NCI-H1092 treated with DMSO at 0.1 percent for 48 hours (cell line): ENCODE measurements at regions not wholly inside any gene's neighbourhood (a gene's known extent, or its start where the extent isn't known, plus 50 kb on each side); places are given as distances from the start of the nearest gene placed in this dataset.

Experiments
- DNase-seq: peaks from one replicate; lab custom pipeline; 2025; lab: John Stamatoyannopoulos, UW

DNA sequence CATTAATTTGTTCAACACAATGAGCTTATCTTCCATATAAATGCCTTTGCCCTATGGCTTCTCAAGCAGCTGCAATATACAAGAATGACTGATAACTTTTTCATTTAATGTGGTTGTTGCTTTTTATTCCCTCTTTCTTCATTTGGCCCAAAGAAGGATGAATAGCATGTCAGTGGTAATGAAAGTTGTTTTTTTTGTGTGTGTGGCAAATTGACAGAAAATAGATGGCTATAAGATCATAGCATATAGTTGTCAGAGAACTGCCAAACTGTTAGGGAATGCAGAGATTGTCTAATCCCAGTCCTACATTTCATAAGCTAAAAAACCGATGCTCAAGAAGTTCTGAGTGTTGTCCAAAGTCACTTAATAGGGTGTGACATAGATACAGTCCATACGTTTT is 244.3 kb downstream of the ACTR3 start:
- DNase-seq: no peak

DNA sequence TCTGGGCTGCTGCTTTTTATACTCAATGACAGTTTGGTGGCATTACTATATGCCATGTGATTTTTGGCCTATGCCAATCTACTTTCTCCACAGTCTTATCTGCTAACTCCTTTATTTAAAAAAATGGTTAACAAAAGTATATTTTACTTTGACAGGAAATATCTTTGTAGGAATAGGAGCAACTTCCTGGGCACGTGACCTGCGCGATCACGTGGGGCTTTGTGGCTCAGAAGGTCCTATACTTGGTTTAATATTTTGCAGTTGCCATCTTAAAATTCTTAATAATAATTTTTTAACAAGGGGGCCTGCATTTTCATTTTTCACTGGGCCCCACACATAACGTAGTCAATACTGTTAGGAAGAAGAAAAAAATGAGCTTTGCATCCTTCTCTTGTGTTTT is 249.7 kb downstream of the ACTR3 start:
- DNase-seq: no peak

GRCh38 chr2:114156366-114157056 is 266.6 kb downstream of the ACTR3 start:
- DNase-seq: no peak

DNA sequence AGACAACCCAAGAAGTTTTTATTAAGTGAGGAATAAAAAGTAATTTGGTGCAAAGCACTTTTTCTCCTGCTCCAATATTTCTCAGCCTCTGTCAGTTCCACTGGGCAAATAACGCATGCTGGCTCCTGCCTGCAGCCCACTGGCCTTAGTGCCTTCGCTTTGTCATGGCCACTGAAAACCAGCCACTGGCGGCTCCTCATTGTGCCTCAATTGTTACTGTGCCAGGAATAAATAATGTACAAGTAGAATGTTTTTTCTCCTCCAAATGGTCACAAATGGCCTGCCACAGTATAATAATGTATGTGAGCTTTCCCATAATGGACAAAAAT is 267.1 kb downstream of the ACTR3 start:
- no peak for DNase-seq

DNA sequence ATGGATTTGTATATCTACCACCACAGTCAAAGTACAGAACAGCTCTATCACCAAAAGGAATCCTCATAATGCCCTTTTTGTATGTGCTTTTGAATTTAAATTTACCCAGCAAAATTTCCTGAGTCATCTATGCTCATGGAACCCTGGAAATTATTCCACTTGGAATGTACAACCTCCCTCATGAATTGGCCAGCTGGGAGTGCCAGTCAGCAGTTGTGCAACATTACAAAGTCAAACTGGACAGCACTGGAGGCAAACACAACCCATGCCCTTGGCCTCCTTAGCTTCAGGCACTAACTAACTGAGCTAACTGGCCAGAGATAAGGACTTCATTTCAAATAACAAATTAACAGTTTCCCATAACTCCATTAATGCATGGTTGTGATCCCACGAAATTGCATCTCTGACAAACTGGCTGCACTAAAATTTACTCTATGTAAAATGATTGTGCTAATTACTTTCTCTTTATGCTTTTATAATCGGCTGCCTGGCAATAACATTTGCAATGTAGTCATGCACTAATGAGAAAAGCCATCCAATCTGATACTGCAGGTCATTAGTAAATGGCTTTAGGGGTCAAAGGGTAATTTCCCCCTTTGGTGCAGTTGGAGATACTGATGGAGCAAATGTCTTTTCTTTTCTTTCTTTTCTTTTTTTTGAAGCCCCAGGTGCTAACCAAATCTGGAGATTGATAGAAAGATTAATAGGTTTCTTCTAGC is 270.5 kb downstream of the ACTR3 start:
- no peak for DNase-seq

GRCh38 chr2:114161371-114161770 is 271.5 kb downstream of the ACTR3 start:
- no peak for DNase-seq

GRCh38 chr2:114167799-114168198 is 274.6 kb upstream of the DPP10 start:
- DNase-seq: no peak

DNA sequence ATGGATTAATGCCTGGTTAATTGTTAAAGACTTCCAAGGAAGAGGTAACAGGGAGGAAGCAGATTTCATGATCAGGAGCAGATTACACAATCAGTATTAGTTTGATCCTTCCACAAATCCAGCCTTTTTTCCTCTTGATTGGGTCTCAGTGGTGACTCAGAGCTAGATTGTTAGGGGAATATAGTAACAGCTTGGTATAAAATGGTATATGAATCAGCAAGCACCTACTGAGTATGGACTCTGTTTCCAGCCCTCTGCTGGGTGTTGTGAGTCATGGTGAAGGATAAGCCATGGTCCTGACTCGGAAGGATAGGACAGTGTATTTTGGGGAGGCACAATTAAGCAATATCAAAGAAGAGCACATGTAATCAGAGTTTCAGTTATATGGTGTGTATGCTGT is 272.4 kb upstream of the DPP10 start:
- no peak for DNase-seq

DNA sequence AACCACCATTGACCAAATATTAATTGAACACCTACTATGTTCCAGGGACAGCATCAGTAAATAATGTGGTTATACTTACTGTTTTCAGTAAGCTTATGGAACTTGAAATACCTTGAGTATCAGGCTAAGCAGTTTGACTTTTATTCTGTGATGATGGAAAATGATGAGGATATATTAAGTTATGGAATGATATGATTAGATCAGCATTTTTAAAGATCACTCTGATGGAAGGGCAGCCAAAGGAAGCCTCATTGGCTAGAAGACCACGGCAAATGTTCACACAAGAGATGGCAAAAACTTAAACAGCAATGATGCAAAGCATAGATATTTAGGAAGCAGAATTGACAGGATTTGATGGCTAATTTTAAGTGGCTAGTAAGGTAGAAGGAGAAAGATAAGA is 266.9 kb upstream of the DPP10 start:
- DNase-seq: no peak

DNA sequence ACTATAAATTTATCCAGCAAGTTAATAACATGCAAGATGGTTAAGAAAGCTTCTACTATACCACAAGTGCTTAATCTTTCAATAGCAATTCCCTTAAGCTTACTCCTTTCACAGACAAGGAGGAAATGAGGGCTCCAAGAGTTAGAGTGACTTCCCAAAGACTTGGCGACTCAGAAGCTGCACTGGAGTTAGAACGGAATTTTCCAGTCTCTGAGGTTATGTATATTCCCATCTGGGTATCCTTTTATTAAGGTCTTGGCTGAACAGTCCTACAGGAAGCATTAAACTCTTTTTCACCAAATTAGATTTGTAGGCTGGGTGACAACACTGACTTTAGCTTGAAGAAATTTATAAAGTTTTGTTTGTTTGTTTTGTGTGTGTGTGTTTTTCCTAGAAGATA is 256.9 kb upstream of the DPP10 start:
- no peak for DNase-seq

- DNase-seq: no peak
These were observed 250.1 kb upstream of the DPP10 start for GRCh38 chr2:114192362-114192761.

DNA sequence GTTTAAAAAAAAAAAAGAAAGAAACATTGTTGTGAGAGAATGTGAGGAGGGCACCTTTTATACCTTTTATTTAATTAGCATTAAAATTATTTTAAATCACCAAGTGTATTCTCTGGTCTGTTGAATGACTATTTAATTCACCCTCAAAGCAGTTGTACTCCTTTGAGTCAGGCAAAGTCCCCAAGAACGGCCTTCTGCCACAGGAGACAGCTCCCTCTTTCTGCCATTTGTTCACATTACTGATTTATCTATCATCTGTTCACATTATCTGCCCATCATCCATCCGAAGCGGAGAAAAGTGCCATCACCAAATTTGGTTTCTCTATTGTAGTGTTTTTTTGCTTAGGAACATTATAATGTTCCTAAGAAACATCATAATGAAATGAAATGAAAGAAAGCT is 240.7 kb upstream of the DPP10 start:
- DNase-seq: no peak

DNA sequence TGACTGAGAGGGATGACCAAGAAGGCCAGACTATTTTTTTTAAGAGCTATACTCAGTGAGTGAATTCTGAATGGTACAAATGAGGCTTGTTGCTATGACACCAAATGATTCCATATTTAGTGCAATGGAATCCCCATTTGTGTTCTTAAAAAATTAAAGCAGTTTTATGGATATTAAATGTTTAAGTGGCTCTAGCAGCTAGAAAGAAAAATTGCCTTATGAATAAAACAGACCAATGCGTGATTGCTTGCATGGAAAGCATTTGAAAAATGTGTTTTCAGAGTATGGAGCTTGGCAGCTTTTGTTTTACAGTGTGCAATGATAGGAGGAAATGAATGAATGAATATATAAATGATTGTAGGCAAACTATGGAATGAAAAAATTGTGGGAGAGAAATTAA is 238.8 kb upstream of the DPP10 start:
- no peak for DNase-seq

GRCh38 chr2:114213808-114214207 is 228.6 kb upstream of the DPP10 start:
- DNase-seq: no peak

GRCh38 chr2:114218383-114218782 is 224.1 kb upstream of the DPP10 start:
- no peak for DNase-seq

GRCh38 chr2:114219456-114219855 is 223.0 kb upstream of the DPP10 start:
- DNase-seq: no peak

GRCh38 chr2:114222344-114222743 is 220.1 kb upstream of the DPP10 start:
- no peak for DNase-seq

- DNase-seq: no peak
These were observed 210.5 kb upstream of the DPP10 start for GRCh38 chr2:114231921-114232320.

- no peak for DNase-seq
These were observed 205.1 kb upstream of the DPP10 start for GRCh38 chr2:114237331-114237730.

GRCh38 chr2:114238910-114239559 is 203.4 kb upstream of the DPP10 start:
- no peak for DNase-seq

GRCh38 chr2:114248648-114249047 is 193.8 kb upstream of the DPP10 start:
- no peak for DNase-seq

DNA sequence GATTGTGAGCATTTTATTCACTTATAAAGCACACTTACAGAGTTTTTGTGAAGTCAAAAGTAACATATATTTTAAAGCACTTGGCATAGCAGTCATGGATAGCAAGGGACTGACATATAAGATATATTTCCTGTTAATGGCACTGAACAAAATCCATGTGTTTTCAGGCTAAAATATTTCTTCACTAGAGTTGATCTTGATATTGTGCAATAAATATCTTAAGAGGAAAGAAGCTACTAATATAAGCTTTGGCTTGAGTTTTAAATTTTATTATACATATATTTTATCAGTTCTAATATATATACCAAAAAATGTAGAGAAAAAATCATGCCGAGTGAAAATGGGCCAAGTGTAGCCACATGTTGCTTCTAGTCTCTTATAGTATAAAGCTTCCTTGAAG is 189.7 kb upstream of the DPP10 start:
- DNase-seq: no peak

- DNase-seq: no peak
These were observed 187.6 kb upstream of the DPP10 start for GRCh38 chr2:114254875-114255274.

DNA sequence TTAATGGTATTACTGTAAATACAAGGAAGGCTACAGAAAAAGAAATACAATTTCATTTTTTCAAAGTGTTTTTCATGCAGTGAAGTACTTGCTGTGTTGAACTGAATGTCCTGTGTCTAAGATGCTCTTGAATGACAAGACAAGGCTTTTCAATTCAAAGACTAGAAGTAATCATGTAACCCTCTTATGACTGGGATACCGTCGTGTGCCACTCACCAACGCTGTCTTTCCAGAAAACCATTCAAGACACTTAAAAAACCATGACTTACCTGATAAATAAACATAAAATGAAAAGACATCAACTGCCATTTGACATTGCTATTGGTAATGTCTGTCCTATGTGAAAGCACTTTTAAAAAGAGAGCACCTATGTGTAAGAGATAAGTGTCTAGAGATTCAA is 183.1 kb upstream of the DPP10 start:
- DNase-seq: no peak
